ENCODE measurements at regions not wholly inside any gene's neighbourhood (a gene's known extent, or its start where the extent isn't known, plus 50 kb on each side); places are given as distances from the start of the nearest gene placed in this dataset.

- no peak overlapping the region for H3K4me3 ChIP-seq (ENCODE audit: control insufficient read depth, low read depth, low read length)
- TF ChIP-seq CTCF (IDR thresholded peaks at IDR 0.05; ENCODE audit: control insufficient read depth, insufficient read depth, low read depth, low read length, missing control alignments): no peak
- DNase-seq (ENCODE audit: low read depth): peak; percentile 3
Observed at GRCh38 chr4:155094201-155094820, 114.1 kb upstream of the NPY2R start.

GRCh38 chr4:155099231-155099630 lies 109.2 kb upstream of the NPY2R start:
- no peak for DNase-seq (ENCODE audit: low read depth)
- H3K4me3 ChIP-seq (ENCODE audit: control insufficient read depth, low read depth, low read length): no peak overlapping the region
- TF ChIP-seq CTCF (IDR thresholded peaks at IDR 0.05; ENCODE audit: control insufficient read depth, insufficient read depth, low read depth, low read length, missing control alignments): no peak

- TF ChIP-seq CTCF (IDR thresholded peaks at IDR 0.05; ENCODE audit: control insufficient read depth, insufficient read depth, low read depth, low read length, missing control alignments): no peak
- DNase-seq (ENCODE audit: low read depth): no peak
- no peak overlapping the region for H3K4me3 ChIP-seq (ENCODE audit: control insufficient read depth, low read depth, low read length)
Observed at GRCh38 chr4:155106629-155107028, 101.8 kb upstream of the NPY2R start.

- no peak for TF ChIP-seq CTCF (IDR thresholded peaks at IDR 0.05; ENCODE audit: control insufficient read depth, insufficient read depth, low read depth, low read length, missing control alignments)
- no peak overlapping the region for H3K4me3 ChIP-seq (ENCODE audit: control insufficient read depth, low read depth, low read length)
- no peak for DNase-seq (ENCODE audit: low read depth)
Observed at GRCh38 chr4:155107059-155107458, 101.4 kb upstream of the NPY2R start.

- H3K4me3 ChIP-seq (ENCODE audit: control insufficient read depth, low read depth, low read length): no peak overlapping the region
- no peak for TF ChIP-seq CTCF (IDR thresholded peaks at IDR 0.05; ENCODE audit: control insufficient read depth, insufficient read depth, low read depth, low read length, missing control alignments)
- no peak for DNase-seq (ENCODE audit: low read depth)
Observed at GRCh38 chr4:155114790-155115189, 93.6 kb upstream of the NPY2R start.

GRCh38 chr4:155119006-155119405 lies 89.4 kb upstream of the NPY2R start:
- DNase-seq (ENCODE audit: low read depth): no peak
- TF ChIP-seq CTCF (IDR thresholded peaks at IDR 0.05; ENCODE audit: control insufficient read depth, insufficient read depth, low read depth, low read length, missing control alignments): no peak
- H3K4me3 ChIP-seq (ENCODE audit: control insufficient read depth, low read depth, low read length): no peak overlapping the region

GRCh38 chr4:155120536-155120935 lies 87.9 kb upstream of the NPY2R start:
- DNase-seq (ENCODE audit: low read depth): no peak
- H3K4me3 ChIP-seq (ENCODE audit: control insufficient read depth, low read depth, low read length): no peak overlapping the region
- no peak for TF ChIP-seq CTCF (IDR thresholded peaks at IDR 0.05; ENCODE audit: control insufficient read depth, insufficient read depth, low read depth, low read length, missing control alignments)

Data from AG09309 (cell line).